HEK293 (cell line): ENCODE measurements at regions not wholly inside any gene's neighbourhood (a gene's known extent, or its start where the extent isn't known, plus 50 kb on each side); places are given as distances from the start of the nearest gene placed in this dataset.
"Not testable (repeated sequence)": the region's sequence is repeated elsewhere in the genome, so short reads cannot be mapped to it uniquely, and the experiment has no call there.

Source experiments
- ELK4 ChIP-seq: IDR thresholded peaks from 2 replicates; pipeline ENCODE4 v1.6.1; 2011; ENCODE audit warnings: mild to moderate bottlenecking, low read depth, low read length, borderline replicate concordance
- TCF7L2 ChIP-seq: IDR thresholded peaks from 2 replicates; pipeline ENCODE4 v1.6.1; 2011; ENCODE audit warnings: low read depth, mild to moderate bottlenecking, inconsistent platforms, low read length, moderate library complexity, borderline replicate concordance
- ZFP69B ChIP-seq: fragments of 450-650 bp; formaldehyde crosslinking; IDR thresholded peaks from 2 replicates; pipeline ENCODE4 v1.5.1; 2016; ENCODE audit warnings: missing biosample characterization, missing genetic modification characterization
- ZNF214 ChIP-seq: fragments of 450-650 bp; formaldehyde crosslinking; IDR thresholded peaks from 2 replicates; pipeline ENCODE4 v1.5.1; 2017; ENCODE audit warnings: missing biosample characterization, mild to moderate bottlenecking, missing genetic modification characterization, borderline replicate concordance

GRCh38 chr2:184421456-184421855 lies 176.9 kb upstream of the ZNF804A start:
- not testable (repeated sequence) for TF ChIP-seq TCF7L2; ZFP69B (tag by site-specific recombination); ZNF214; ELK4
